ENCODE measurements at regions not wholly inside any gene's neighbourhood (a gene's known extent, or its start where the extent isn't known, plus 50 kb on each side); places are given as distances from the start of the nearest gene placed in this dataset.

- DNase-seq (ENCODE audit: low spot score) = peak; percentile 59
- peak overlapping the region; percentile 67 for H3K27ac Mint-ChIP-seq (ENCODE audit: unreplicated experiment)
- peak; percentile 74 for TF ChIP-seq CTCF (IDR thresholded peaks at IDR 0.05; ENCODE audit: unreplicated experiment)
- H3K36me3 Mint-ChIP-seq (ENCODE audit: low read depth, unreplicated experiment) = no peaks in the 10 kb centered on the region
- H3K4me3 Mint-ChIP-seq (ENCODE audit: unreplicated experiment) = no peak overlapping the region
- no peaks in the 10 kb centered on the region for H3K27me3 Mint-ChIP-seq (ENCODE audit: unreplicated experiment)
- no peaks in the 10 kb centered on the region for H3K4me1 Mint-ChIP-seq (ENCODE audit: unreplicated experiment)
- H3K9me3 Mint-ChIP-seq (ENCODE audit: unreplicated experiment) = no peaks in the 10 kb centered on the region
Observed at GRCh38 chr12:76158518-76159321, 74.2 kb upstream of the NAP1L1 start.

- Mint-ChIP-seq H3K9me3 (ENCODE audit: unreplicated experiment) (no peaks in the 10 kb centered on the region), H3K27ac (ENCODE audit: unreplicated experiment) (no peak overlapping the region), H3K4me1 (ENCODE audit: unreplicated experiment) (no peaks in the 10 kb centered on the region), H3K27me3 (ENCODE audit: unreplicated experiment) (no peaks in the 10 kb centered on the region), H3K4me3 (ENCODE audit: unreplicated experiment) (no peak overlapping the region), H3K36me3 (ENCODE audit: low read depth, unreplicated experiment) (no peaks in the 10 kb centered on the region)
- TF ChIP-seq CTCF (IDR thresholded peaks at IDR 0.05; ENCODE audit: unreplicated experiment) = no peak
- DNase-seq (ENCODE audit: low spot score) = no peak
Observed at GRCh38 chr12:76156726-76157125, 72.2 kb upstream of the NAP1L1 start.

- H3K4me3 Mint-ChIP-seq (ENCODE audit: unreplicated experiment) = no peak overlapping the region
Observed at GRCh38 chr12:76156314-76156713, 71.8 kb upstream of the NAP1L1 start.

GRCh38 chr12:76155157-76155670 lies 70.7 kb upstream of the NAP1L1 start:
- H3K27ac Mint-ChIP-seq (ENCODE audit: unreplicated experiment) = no peak overlapping the region
- no peaks in the 10 kb centered on the region for H3K4me1 Mint-ChIP-seq (ENCODE audit: unreplicated experiment)
- H3K27me3 Mint-ChIP-seq (ENCODE audit: unreplicated experiment) = no peaks in the 10 kb centered on the region
- no peak overlapping the region for H3K4me3 Mint-ChIP-seq (ENCODE audit: unreplicated experiment)
- H3K9me3 Mint-ChIP-seq (ENCODE audit: unreplicated experiment) = no peaks in the 10 kb centered on the region
- no peak for DNase-seq (ENCODE audit: low spot score)
- no peak for TF ChIP-seq CTCF (IDR thresholded peaks at IDR 0.05; ENCODE audit: unreplicated experiment)
- no peaks in the 10 kb centered on the region for H3K36me3 Mint-ChIP-seq (ENCODE audit: low read depth, unreplicated experiment)

More at GRCh38 chr12:76156314-76156713, 71.8 kb upstream of the NAP1L1 start:
- no peak for TF ChIP-seq CTCF (IDR thresholded peaks at IDR 0.05; ENCODE audit: unreplicated experiment)
- Mint-ChIP-seq H3K4me1 (ENCODE audit: unreplicated experiment) (no peaks in the 10 kb centered on the region), H3K9me3 (ENCODE audit: unreplicated experiment) (no peaks in the 10 kb centered on the region), H3K36me3 (ENCODE audit: low read depth, unreplicated experiment) (no peaks in the 10 kb centered on the region), H3K27ac (ENCODE audit: unreplicated experiment) (no peak overlapping the region), H3K27me3 (ENCODE audit: unreplicated experiment) (no peaks in the 10 kb centered on the region)
- no peak for DNase-seq (ENCODE audit: low spot score)

GRCh38 chr12:76153616-76154015 lies 69.1 kb upstream of the NAP1L1 start:
- H3K27ac Mint-ChIP-seq (ENCODE audit: unreplicated experiment) = no peak overlapping the region
- H3K9me3 Mint-ChIP-seq (ENCODE audit: unreplicated experiment) = no peaks in the 10 kb centered on the region
- no peak overlapping the region for H3K4me3 Mint-ChIP-seq (ENCODE audit: unreplicated experiment)
- no peak for DNase-seq (ENCODE audit: low spot score)
- no peak for TF ChIP-seq CTCF (IDR thresholded peaks at IDR 0.05; ENCODE audit: unreplicated experiment)
- no peaks in the 10 kb centered on the region for H3K4me1 Mint-ChIP-seq (ENCODE audit: unreplicated experiment)
- H3K36me3 Mint-ChIP-seq (ENCODE audit: low read depth, unreplicated experiment) = no peaks in the 10 kb centered on the region
- H3K27me3 Mint-ChIP-seq (ENCODE audit: unreplicated experiment) = no peaks in the 10 kb centered on the region
